Testis (tissue), 2 donors: ENCODE measurements at regions not wholly inside any gene's neighbourhood (a gene's known extent, or its start where the extent isn't known, plus 50 kb on each side); places are given as distances from the start of the nearest gene placed in this dataset.

Source experiments
- CTCF ChIP-seq, 3 experiments: fragments of 450-650 bp in 2 of 3; fragments of 200-600 bp in 1 of 3; sonication (generic) in 1 of 3; IDR thresholded peaks; one replicate each; pipeline ENCODE4 v1.5.1; 2016 to 2019; ENCODE audit warnings: antibody characterized with exemption in 3 of 3, mild to moderate bottlenecking in 2 of 3, moderate library complexity in 1 of 3
- POLR2A ChIP-seq: fragments of 450-650 bp; IDR thresholded peaks from one replicate; pipeline ENCODE4 v1.6.1; 2017; ENCODE audit warnings: antibody characterized with exemption, mild to moderate bottlenecking, moderate library complexity

- TF ChIP-seq POLR2A = no peak
- TF ChIP-seq CTCF (IDR thresholded peaks at IDR 0.05) = no peak
Measured at GRCh38 chr2:58764338-58765104, 523.4 kb upstream of the FANCL start.
